Cortex of kidney (tissue), 1 donor: ENCODE measurements at regions not wholly inside any gene's neighbourhood (a gene's known extent, or its start where the extent isn't known, plus 50 kb on each side); places are given as distances from the start of the nearest gene placed in this dataset.
"Not testable (repeated sequence)": the region's sequence is repeated elsewhere in the genome, so short reads cannot be mapped to it uniquely, and the experiment has no call there.

Experiments used
- DNase-seq: peaks from one replicate; lab custom pipeline; 2025; lab: John Stamatoyannopoulos, UW

- no peak for DNase-seq
Measured at GRCh38 chr14:85009506-85009905, 520.4 kb upstream of the FLRT2 start.

GRCh38 chr14:85010186-85010585 lies 519.8 kb upstream of the FLRT2 start:
- no peak for DNase-seq

GRCh38 chr14:85016496-85016895 lies 513.4 kb upstream of the FLRT2 start:
- no peak for DNase-seq

GRCh38 chr14:85023866-85024265 lies 506.1 kb upstream of the FLRT2 start:
- not testable (repeated sequence) for DNase-seq

- no peak for DNase-seq
Measured at GRCh38 chr14:85024931-85025330, 505.0 kb upstream of the FLRT2 start.

- DNase-seq = no peak
Measured at GRCh38 chr14:85027681-85028370, 502.1 kb upstream of the FLRT2 start.

- no peak for DNase-seq
Measured at GRCh38 chr14:85037411-85037810, 492.5 kb upstream of the FLRT2 start.

- DNase-seq = no peak
Measured at GRCh38 chr14:85038526-85039352, 491.2 kb upstream of the FLRT2 start.

GRCh38 chr14:85039353-85039626 lies 490.7 kb upstream of the FLRT2 start:
- no peak for DNase-seq

GRCh38 chr14:85040046-85040685 lies 489.8 kb upstream of the FLRT2 start:
- DNase-seq = no peak

GRCh38 chr14:85041618-85042017 lies 488.3 kb upstream of the FLRT2 start:
- DNase-seq = no peak

- DNase-seq = no peak
Measured at GRCh38 chr14:85042301-85042700, 487.6 kb upstream of the FLRT2 start.

- no peak for DNase-seq
Measured at GRCh38 chr14:85050180-85050579, 479.8 kb upstream of the FLRT2 start.

- DNase-seq = no peak
Measured at GRCh38 chr14:85052646-85053045, 477.3 kb upstream of the FLRT2 start.

GRCh38 chr14:85054178-85054577 lies 475.8 kb upstream of the FLRT2 start:
- DNase-seq = no peak

- no peak for DNase-seq
Measured at GRCh38 chr14:85056267-85056666, 473.7 kb upstream of the FLRT2 start.

GRCh38 chr14:85057221-85057620 lies 472.7 kb upstream of the FLRT2 start:
- DNase-seq = no peak

- DNase-seq = no peak
Measured at GRCh38 chr14:85058150-85058549, 471.8 kb upstream of the FLRT2 start.

GRCh38 chr14:85060121-85060520 lies 469.8 kb upstream of the FLRT2 start:
- DNase-seq = no peak

- DNase-seq = no peak
Measured at GRCh38 chr14:85061256-85061655, 468.7 kb upstream of the FLRT2 start.

GRCh38 chr14:85063747-85064146 lies 466.2 kb upstream of the FLRT2 start:
- DNase-seq = no peak

- no peak for DNase-seq
Measured at GRCh38 chr14:85071447-85071846, 458.5 kb upstream of the FLRT2 start.

- DNase-seq = no peak
Measured at GRCh38 chr14:85074955-85075354, 455.0 kb upstream of the FLRT2 start.
